ENCODE measurements at regions not wholly inside any gene's neighbourhood (a gene's known extent, or its start where the extent isn't known, plus 50 kb on each side); places are given as distances from the start of the nearest gene placed in this dataset.

- CTCF ChIA-PET = no interaction called here
- TF ChIP-seq CTCF (conservative IDR thresholded peaks at IDR 0.05; ENCODE audit: low read depth) = no peak
- DNase-seq (ENCODE audit: low spot score) = no peak
- POLR2A ChIA-PET (ENCODE audit: low non-redundant PET) = no interaction called here
- H3K27ac ChIP-seq = no peak overlapping the region
Observed at GRCh38 chr9:73024601-73025034, 71.8 kb upstream of the ALDH1A1 start.

- POLR2A ChIA-PET (ENCODE audit: low non-redundant PET) = no interaction called here
- TF ChIP-seq CTCF (conservative IDR thresholded peaks at IDR 0.05; ENCODE audit: low read depth) = peak; percentile 91
- H3K27ac ChIP-seq = no peak overlapping the region
- CTCF ChIA-PET = interaction anchor here (0.6 to 2.6 kb wide), 25 partner anchors 10 to 1344 kb away, joined by 3 to 64 read pairs (median 4); no protein-coding TSS in a partner anchor
- peak; percentile 64 for DNase-seq (ENCODE audit: low spot score)
Observed at GRCh38 chr9:73023025-73023541, 70.2 kb upstream of the ALDH1A1 start.

GRCh38 chr9:73022353-73022752 is 69.5 kb upstream of the ALDH1A1 start:
- CTCF ChIA-PET = interaction anchor here (0.7 to 2.6 kb wide), 21 partner anchors 8 to 1102 kb away, joined by 3 to 64 read pairs (median 4); no protein-coding TSS in a partner anchor
- H3K27ac ChIP-seq = no peak overlapping the region
- POLR2A ChIA-PET (ENCODE audit: low non-redundant PET) = no interaction called here
- TF ChIP-seq CTCF (conservative IDR thresholded peaks at IDR 0.05; ENCODE audit: low read depth) = no peak
- no peak for DNase-seq (ENCODE audit: low spot score)

GRCh38 chr9:73020877-73021276 is 68.0 kb upstream of the ALDH1A1 start:
- no peak for DNase-seq (ENCODE audit: low spot score)
- ChIA-PET POLR2A (ENCODE audit: low non-redundant PET) (no interaction called here), CTCF (no interaction called here)
- H3K27ac ChIP-seq = no peak overlapping the region
- TF ChIP-seq CTCF (conservative IDR thresholded peaks at IDR 0.05; ENCODE audit: low read depth) = no peak

- no peak for DNase-seq (ENCODE audit: low spot score)
- POLR2A ChIA-PET (ENCODE audit: low non-redundant PET) = no interaction called here
- TF ChIP-seq CTCF (conservative IDR thresholded peaks at IDR 0.05; ENCODE audit: low read depth) = no peak
- no peak overlapping the region for H3K27ac ChIP-seq
- CTCF ChIA-PET = interaction anchor here (0.5 to 1.3 kb wide), 6 partner anchors 8 to 715 kb away, joined by 3 to 7 read pairs (median 4); no protein-coding TSS in a partner anchor
Observed at GRCh38 chr9:73014011-73014410, 61.2 kb upstream of the ALDH1A1 start.

- CTCF ChIA-PET = no interaction called here
Observed at GRCh38 chr9:73011956-73012355, 59.1 kb upstream of the ALDH1A1 start.

More at GRCh38 chr9:73011956-73012355, 59.1 kb upstream of the ALDH1A1 start:
- no peak for TF ChIP-seq CTCF (conservative IDR thresholded peaks at IDR 0.05; ENCODE audit: low read depth)
- POLR2A ChIA-PET (ENCODE audit: low non-redundant PET) = no interaction called here
- DNase-seq (ENCODE audit: low spot score) = no peak
- no peak overlapping the region for H3K27ac ChIP-seq

Measured in RWPE1 (cell line).